ENCODE measurements at regions not wholly inside any gene's neighbourhood (a gene's known extent, or its start where the extent isn't known, plus 50 kb on each side); places are given as distances from the start of the nearest gene placed in this dataset.

- no peak for DNase-seq
Observed at GRCh38 chr17:65477600-65477999, 83.8 kb downstream of the AXIN2 start.

GRCh38 chr17:65474660-65475059, 86.8 kb downstream of the AXIN2 start:
- no peak for DNase-seq

- no peak for DNase-seq
Observed at GRCh38 chr17:65473985-65474384, 87.5 kb downstream of the AXIN2 start.

- no peak for DNase-seq
Observed at GRCh38 chr17:65473363-65473762, 88.1 kb downstream of the AXIN2 start.

- no peak for DNase-seq
Observed at GRCh38 chr17:65472666-65473309, 88.7 kb downstream of the AXIN2 start.

- DNase-seq = no peak
Observed at GRCh38 chr17:65470783-65471182, 90.7 kb downstream of the AXIN2 start.

- no peak for DNase-seq
Observed at GRCh38 chr17:65468321-65468720, 93.1 kb downstream of the AXIN2 start.

GRCh38 chr17:65467156-65467555, 94.3 kb downstream of the AXIN2 start:
- no peak for DNase-seq

- no peak for DNase-seq
Observed at GRCh38 chr17:65466547-65466946, 94.9 kb downstream of the AXIN2 start.

GRCh38 chr17:65463242-65463641, 98.2 kb downstream of the AXIN2 start:
- DNase-seq = no peak

- DNase-seq = no peak
Observed at GRCh38 chr17:65459677-65460347, 101.6 kb downstream of the AXIN2 start.

- DNase-seq = no peak
Observed at GRCh38 chr17:65457635-65458257, 103.7 kb downstream of the AXIN2 start.

GRCh38 chr17:65457183-65457582, 104.3 kb downstream of the AXIN2 start:
- no peak for DNase-seq

- no peak for DNase-seq
Observed at GRCh38 chr17:65456368-65457151, 104.9 kb downstream of the AXIN2 start.

- peak; percentile 13 for DNase-seq
Observed at GRCh38 chr17:65455972-65456343, 105.5 kb downstream of the AXIN2 start.

- no peak for DNase-seq
Observed at GRCh38 chr17:65455154-65455971, 106.1 kb downstream of the AXIN2 start.

GRCh38 chr17:65453204-65453931, 108.1 kb downstream of the AXIN2 start:
- DNase-seq = no peak

GRCh38 chr17:65449495-65449894, 112.0 kb downstream of the AXIN2 start:
- DNase-seq = no peak

GRCh38 chr17:65447823-65448222, 113.6 kb downstream of the AXIN2 start:
- DNase-seq = no peak

- DNase-seq = no peak
Observed at GRCh38 chr17:65446838-65447526, 114.5 kb downstream of the AXIN2 start.

GRCh38 chr17:65446043-65446442, 115.4 kb downstream of the AXIN2 start:
- no peak for DNase-seq
